ENCODE measurements at regions not wholly inside any gene's neighbourhood (a gene's known extent, or its start where the extent isn't known, plus 50 kb on each side); places are given as distances from the start of the nearest gene placed in this dataset.

DNA sequence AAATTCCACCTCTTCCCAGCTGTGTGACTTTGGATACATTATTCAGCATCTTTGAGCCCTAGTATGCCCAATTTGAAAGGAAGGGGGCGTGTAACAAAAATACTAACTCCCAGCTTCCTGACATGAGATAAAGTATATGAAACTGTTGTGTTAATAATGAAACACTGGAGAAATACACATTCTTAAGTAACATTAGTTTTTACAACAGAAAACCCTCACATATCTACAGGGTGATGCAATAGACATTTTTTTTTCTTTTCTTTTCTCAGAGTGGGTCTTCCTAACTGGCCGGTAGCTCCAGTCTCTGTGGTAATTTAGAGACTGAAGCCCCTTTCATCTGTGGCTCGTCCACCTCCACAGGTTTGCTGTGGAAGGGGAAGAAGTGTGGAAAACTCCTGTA, 79.5 kb downstream of the CD83 start:
- no peak for TF ChIP-seq POLR2AphosphoS5 (IDR thresholded peaks at IDR 0.05; ENCODE audit: low read depth)
- no peak for TF ChIP-seq EZH2phosphoT487 (IDR thresholded peaks at IDR 0.05; ENCODE audit: unreplicated experiment)
- TF ChIP-seq, protein P1, sequence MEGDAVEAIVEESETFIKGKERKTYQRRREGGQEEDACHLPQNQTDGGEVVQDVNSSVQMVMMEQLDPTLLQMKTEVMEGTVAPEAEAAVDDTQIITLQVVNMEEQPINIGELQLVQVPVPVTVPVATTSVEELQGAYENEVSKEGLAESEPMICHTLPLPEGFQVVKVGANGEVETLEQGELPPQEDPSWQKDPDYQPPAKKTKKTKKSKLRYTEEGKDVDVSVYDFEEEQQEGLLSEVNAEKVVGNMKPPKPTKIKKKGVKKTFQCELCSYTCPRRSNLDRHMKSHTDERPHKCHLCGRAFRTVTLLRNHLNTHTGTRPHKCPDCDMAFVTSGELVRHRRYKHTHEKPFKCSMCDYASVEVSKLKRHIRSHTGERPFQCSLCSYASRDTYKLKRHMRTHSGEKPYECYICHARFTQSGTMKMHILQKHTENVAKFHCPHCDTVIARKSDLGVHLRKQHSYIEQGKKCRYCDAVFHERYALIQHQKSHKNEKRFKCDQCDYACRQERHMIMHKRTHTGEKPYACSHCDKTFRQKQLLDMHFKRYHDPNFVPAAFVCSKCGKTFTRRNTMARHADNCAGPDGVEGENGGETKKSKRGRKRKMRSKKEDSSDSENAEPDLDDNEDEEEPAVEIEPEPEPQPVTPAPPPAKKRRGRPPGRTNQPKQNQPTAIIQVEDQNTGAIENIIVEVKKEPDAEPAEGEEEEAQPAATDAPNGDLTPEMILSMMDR (conservative IDR thresholded peaks at IDR 0.05; ENCODE audit: low read depth in 2 of 2): no peak
- no peak for TF ChIP-seq CREB1 (CRISPR knock-in tag; IDR thresholded peaks at IDR 0.05; ENCODE audit: low read depth)
- TF ChIP-seq, protein P2, sequence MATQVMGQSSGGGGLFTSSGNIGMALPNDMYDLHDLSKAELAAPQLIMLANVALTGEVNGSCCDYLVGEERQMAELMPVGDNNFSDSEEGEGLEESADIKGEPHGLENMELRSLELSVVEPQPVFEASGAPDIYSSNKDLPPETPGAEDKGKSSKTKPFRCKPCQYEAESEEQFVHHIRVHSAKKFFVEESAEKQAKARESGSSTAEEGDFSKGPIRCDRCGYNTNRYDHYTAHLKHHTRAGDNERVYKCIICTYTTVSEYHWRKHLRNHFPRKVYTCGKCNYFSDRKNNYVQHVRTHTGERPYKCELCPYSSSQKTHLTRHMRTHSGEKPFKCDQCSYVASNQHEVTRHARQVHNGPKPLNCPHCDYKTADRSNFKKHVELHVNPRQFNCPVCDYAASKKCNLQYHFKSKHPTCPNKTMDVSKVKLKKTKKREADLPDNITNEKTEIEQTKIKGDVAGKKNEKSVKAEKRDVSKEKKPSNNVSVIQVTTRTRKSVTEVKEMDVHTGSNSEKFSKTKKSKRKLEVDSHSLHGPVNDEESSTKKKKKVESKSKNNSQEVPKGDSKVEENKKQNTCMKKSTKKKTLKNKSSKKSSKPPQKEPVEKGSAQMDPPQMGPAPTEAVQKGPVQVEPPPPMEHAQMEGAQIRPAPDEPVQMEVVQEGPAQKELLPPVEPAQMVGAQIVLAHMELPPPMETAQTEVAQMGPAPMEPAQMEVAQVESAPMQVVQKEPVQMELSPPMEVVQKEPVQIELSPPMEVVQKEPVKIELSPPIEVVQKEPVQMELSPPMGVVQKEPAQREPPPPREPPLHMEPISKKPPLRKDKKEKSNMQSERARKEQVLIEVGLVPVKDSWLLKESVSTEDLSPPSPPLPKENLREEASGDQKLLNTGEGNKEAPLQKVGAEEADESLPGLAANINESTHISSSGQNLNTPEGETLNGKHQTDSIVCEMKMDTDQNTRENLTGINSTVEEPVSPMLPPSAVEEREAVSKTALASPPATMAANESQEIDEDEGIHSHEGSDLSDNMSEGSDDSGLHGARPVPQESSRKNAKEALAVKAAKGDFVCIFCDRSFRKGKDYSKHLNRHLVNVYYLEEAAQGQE (IDR thresholded peaks at IDR 0.05; ENCODE audit: unreplicated experiment): no peak
- TF ChIP-seq EZH2 (IDR thresholded peaks at IDR 0.05; ENCODE audit: low read depth, unreplicated experiment): no peak
- no peak for TF ChIP-seq ETS1 (IDR thresholded peaks at IDR 0.05)
- TF ChIP-seq JUNB (IDR thresholded peaks at IDR 0.05; ENCODE audit: unreplicated experiment): no peak
- no peak for TF ChIP-seq ZNF331 (CRISPR knock-in tag; IDR thresholded peaks at IDR 0.05; ENCODE audit: low read depth)
- no peak for TF ChIP-seq NANOG (IDR thresholded peaks at IDR 0.05; ENCODE audit: borderline replicate concordance)
- TF ChIP-seq ZNF114 (CRISPR knock-in tag; IDR thresholded peaks at IDR 0.05): no peak
